ENCODE measurements at regions not wholly inside any gene's neighbourhood (a gene's known extent, or its start where the extent isn't known, plus 50 kb on each side); places are given as distances from the start of the nearest gene placed in this dataset.

GRCh38 chr3:95899911-95900310 lies 914.5 kb upstream of the EPHA6 start:
- no peak for ATAC-seq
- Histone ChIP-seq H4K20me1 (ENCODE audit: insufficient read depth) (no peaks in the 10 kb centered on the region), H3K9ac (ENCODE audit: low read length) (no peak overlapping the region), H3K9me2 (ENCODE audit: insufficient read depth) (no peaks in the 10 kb centered on the region), H3K4me3 (replicated peaks in 1 of 2; ENCODE audit: low read depth in 1 of 2, low read length in 2 of 2) (no peak overlapping the region), H3K9me3 (ENCODE audit: control insufficient read depth in 1 of 2, insufficient read depth in 1 of 2, low read depth in 1 of 2, low read length in 2 of 2) (peaks cover 1 to 2% of the 10 kb centered on the region in 2 experiments; a peak in 1 of 4 replicates), H2AFZ (ENCODE audit: low read depth, low read length, poor library complexity, severe bottlenecking) (no peak overlapping the region), H3K36me3 (ENCODE audit: control insufficient read depth in 1 of 2, insufficient read depth in 2 of 2, low read length in 2 of 2) (no peaks in the 10 kb centered on the region), H3K4me2 (ENCODE audit: low read length) (no peak overlapping the region), H3K27ac (ENCODE audit: low read depth, low read length) (no peak overlapping the region), H3K27me3 (ENCODE audit: insufficient read depth, low read length) (no peaks in the 10 kb centered on the region), H3K4me1 (ENCODE audit: control insufficient read depth in 1 of 2, insufficient read depth in 2 of 2, low read length in 2 of 2) (no peaks in the 10 kb centered on the region), H3K79me2 (ENCODE audit: insufficient read depth, low read length) (no peaks in the 10 kb centered on the region)
- no peak for DNase-seq (ENCODE audit: low read depth, low spot score)
- intact Hi-C loops (cut with micrococcal nuclease) = no loop called here
- ChIA-PET RAD21 (ENCODE audit: low non-redundant PET in 1 of 2, low total read pairs in 2 of 2, uncharacterized antibody in 2 of 2, unreplicated experiment in 2 of 2) (no interaction called here), CTCF (no interaction called here), POLR2A (no interaction called here)
- no TSS peak for BruUV-seq (replicated peaks)
- no peak for TF ChIP-seq ELF1 (IDR thresholded peaks at IDR 0.05; ENCODE audit: borderline replicate concordance, low read depth)
- TF ChIP-seq ZNF274 (IDR thresholded peaks at IDR 0.05; ENCODE audit: low read depth, low read length) = no peak
- TF ChIP-seq, protein P1, sequence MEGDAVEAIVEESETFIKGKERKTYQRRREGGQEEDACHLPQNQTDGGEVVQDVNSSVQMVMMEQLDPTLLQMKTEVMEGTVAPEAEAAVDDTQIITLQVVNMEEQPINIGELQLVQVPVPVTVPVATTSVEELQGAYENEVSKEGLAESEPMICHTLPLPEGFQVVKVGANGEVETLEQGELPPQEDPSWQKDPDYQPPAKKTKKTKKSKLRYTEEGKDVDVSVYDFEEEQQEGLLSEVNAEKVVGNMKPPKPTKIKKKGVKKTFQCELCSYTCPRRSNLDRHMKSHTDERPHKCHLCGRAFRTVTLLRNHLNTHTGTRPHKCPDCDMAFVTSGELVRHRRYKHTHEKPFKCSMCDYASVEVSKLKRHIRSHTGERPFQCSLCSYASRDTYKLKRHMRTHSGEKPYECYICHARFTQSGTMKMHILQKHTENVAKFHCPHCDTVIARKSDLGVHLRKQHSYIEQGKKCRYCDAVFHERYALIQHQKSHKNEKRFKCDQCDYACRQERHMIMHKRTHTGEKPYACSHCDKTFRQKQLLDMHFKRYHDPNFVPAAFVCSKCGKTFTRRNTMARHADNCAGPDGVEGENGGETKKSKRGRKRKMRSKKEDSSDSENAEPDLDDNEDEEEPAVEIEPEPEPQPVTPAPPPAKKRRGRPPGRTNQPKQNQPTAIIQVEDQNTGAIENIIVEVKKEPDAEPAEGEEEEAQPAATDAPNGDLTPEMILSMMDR (IDR thresholded peaks at IDR 0.05 in 2 of 3, conservative IDR thresholded peaks at IDR 0.05 in 1 of 3; ENCODE audit: borderline replicate concordance in 1 of 3, insufficient read depth in 1 of 3, low read depth in 2 of 3, low read length in 2 of 3) = no peak
- TF ChIP-seq SRF (IDR thresholded peaks at IDR 0.05; ENCODE audit: low read depth) = no peak
- TF ChIP-seq CEBPB (IDR thresholded peaks at IDR 0.05; ENCODE audit: low read depth) = no peak
- TF ChIP-seq MAX (IDR thresholded peaks at IDR 0.05) = no peak
- no peak for TF ChIP-seq EGR1 (IDR thresholded peaks at IDR 0.05; ENCODE audit: low read depth)
- TF ChIP-seq TCF7L2 (IDR thresholded peaks at IDR 0.05; ENCODE audit: borderline replicate concordance, extremely low read depth, insufficient read depth, insufficient read length) = no peak
- no peak for TF ChIP-seq JUND (IDR thresholded peaks at IDR 0.05)
- TF ChIP-seq SIN3A (IDR thresholded peaks at IDR 0.05; ENCODE audit: low read depth) = no peak
- no peak for TF ChIP-seq YY1 (IDR thresholded peaks at IDR 0.05; ENCODE audit: extremely low read depth, insufficient replicate concordance, low read depth, low read length)
- no peak for TF ChIP-seq POLR2AphosphoS5 (IDR thresholded peaks at IDR 0.05; ENCODE audit: low read depth, low read length)
- TF ChIP-seq ZFX (IDR thresholded peaks at IDR 0.05) = no peak
- TF ChIP-seq, protein P2, sequence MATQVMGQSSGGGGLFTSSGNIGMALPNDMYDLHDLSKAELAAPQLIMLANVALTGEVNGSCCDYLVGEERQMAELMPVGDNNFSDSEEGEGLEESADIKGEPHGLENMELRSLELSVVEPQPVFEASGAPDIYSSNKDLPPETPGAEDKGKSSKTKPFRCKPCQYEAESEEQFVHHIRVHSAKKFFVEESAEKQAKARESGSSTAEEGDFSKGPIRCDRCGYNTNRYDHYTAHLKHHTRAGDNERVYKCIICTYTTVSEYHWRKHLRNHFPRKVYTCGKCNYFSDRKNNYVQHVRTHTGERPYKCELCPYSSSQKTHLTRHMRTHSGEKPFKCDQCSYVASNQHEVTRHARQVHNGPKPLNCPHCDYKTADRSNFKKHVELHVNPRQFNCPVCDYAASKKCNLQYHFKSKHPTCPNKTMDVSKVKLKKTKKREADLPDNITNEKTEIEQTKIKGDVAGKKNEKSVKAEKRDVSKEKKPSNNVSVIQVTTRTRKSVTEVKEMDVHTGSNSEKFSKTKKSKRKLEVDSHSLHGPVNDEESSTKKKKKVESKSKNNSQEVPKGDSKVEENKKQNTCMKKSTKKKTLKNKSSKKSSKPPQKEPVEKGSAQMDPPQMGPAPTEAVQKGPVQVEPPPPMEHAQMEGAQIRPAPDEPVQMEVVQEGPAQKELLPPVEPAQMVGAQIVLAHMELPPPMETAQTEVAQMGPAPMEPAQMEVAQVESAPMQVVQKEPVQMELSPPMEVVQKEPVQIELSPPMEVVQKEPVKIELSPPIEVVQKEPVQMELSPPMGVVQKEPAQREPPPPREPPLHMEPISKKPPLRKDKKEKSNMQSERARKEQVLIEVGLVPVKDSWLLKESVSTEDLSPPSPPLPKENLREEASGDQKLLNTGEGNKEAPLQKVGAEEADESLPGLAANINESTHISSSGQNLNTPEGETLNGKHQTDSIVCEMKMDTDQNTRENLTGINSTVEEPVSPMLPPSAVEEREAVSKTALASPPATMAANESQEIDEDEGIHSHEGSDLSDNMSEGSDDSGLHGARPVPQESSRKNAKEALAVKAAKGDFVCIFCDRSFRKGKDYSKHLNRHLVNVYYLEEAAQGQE (IDR thresholded peaks at IDR 0.05; ENCODE audit: low read depth) = no peak
